NCI-H526 treated with DMSO at 0.1 percent for 48 hours (cell line): ENCODE measurements at regions not wholly inside any gene's neighbourhood (a gene's known extent, or its start where the extent isn't known, plus 50 kb on each side); places are given as distances from the start of the nearest gene placed in this dataset.

Experiments used
- DNase-seq: peaks from one replicate; lab custom pipeline; 2025; lab: John Stamatoyannopoulos, UW

DNA sequence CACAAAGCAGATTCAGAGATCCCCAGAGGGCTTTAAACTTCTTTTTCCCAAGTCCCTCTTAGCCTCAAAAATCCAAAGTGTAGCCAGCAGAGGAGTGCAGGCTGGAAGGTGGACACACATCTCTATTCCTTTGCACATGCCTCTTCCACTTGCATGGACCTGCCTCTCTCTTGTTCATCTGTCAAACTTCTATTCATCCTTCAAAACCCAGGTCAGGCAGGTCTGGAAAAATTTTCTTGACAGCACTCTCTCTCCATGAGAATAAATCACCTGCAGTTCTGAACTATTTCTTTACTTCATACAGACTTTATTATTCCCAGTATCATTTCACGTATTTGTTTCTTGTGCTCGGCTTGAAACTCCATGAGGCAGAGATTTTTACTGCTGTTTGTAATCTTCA is 127.5 kb downstream of the SS18 start:
- no peak for DNase-seq

- DNase-seq: no peak
Measured at GRCh38 chr18:25962176-25962575, 128.2 kb downstream of the SS18 start.

GRCh38 chr18:25957017-25957416 is 133.4 kb downstream of the SS18 start:
- no peak for DNase-seq

DNA sequence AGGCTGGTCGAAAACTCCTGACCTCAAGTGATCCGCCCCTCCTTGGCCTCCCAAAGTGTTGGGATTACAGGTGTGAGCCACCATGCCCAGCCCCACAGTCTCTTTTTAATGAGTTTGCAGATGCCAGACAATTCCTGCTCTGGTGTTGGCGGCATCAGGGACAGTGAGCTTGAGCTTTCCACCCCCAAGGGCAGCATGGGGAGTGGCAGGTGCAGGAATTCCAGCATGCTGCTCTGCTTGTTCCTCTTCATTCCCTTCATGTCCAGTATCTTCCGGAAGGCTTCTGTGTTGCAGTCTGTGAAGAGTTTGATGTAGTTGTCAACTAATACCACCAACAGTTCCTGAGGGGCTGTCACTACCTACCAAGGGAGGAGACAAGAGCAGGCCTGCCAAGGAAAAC is 137.3 kb downstream of the SS18 start:
- no peak for DNase-seq

- no peak for DNase-seq
Measured at GRCh38 chr18:25950321-25950720, 140.1 kb downstream of the SS18 start.

DNA sequence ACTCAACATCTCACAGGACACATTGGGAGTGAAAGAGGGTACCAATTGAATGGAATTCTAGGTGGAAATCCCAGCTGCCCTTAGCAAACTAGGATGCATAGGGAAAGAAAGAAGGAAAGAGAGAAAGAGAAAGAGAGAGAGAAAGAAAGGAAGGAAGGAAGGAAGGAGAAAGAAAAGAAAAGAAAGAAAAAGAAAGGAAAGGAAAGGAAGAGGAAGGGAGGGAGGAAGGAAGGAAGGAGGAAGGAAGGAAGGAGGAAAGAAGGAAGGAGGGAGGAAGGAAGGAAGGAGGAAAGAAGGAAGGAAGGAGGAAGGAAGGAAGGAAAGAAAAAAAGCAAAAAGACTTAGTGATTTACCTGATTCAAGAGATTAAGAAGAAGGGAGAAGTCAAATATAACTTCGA is 143.9 kb downstream of the SS18 start:
- no peak for DNase-seq

DNA sequence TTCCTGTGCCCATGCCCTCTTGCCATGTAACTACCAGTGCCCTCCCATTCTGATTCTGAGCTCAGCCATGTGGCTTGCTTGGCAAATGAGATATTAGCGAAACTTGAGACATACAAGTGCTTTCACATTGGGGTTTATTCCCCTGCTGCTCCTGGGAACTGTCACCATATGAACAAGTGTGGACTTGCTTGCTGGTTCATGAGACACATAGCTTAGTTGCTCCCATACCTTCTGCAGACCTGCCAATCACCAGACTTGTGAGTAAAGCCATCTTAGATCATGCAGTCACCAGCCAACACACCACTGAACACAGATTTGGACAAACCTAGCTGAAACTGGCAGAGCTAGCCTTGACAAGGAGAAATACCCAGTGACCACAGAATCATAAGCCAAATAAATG is 155.1 kb downstream of the SS18 start:
- no peak for DNase-seq

DNA sequence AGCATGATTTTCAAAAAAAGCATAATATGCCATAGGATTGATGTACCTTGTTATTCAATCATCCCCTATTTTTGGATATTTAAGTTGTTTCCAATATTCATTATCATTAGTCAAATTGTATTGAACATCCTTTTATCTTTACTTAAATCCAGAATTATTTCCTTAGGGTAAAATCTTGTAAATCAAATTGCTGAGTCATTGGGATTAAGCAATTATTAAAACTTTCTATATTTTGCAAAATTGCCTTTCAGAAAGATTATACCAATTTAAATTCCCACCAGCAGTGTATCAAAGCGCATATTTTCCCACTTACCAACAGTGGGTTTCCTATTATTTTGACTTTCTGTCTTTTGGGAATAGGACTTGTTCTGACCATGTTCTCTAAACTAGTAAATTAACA is 159.3 kb downstream of the SS18 start:
- no peak for DNase-seq

- DNase-seq: no peak
Measured at GRCh38 chr18:25929787-25930186, 160.6 kb downstream of the SS18 start.

GRCh38 chr18:25927830-25928229 is 162.6 kb downstream of the SS18 start:
- DNase-seq: no peak

DNA sequence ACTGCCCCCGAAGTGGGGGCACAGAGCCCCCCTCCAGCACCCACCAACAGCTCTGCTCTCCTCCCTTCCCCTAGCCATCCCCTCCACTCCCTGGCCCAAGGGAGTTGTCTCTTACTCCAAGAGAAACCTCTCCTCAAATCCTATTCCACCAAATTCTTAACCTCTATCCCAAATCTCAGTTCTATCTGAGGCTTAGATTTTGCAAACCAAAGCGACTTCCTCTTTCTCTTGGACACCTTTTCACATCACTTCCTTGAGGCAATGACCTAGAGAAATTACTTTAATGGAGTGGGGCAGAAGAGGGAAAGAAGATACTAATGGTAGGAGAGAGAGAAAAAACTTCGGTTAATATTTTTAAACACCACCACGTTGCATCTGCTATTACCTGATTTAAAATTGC is 167.2 kb downstream of the SS18 start:
- no peak for DNase-seq

DNA sequence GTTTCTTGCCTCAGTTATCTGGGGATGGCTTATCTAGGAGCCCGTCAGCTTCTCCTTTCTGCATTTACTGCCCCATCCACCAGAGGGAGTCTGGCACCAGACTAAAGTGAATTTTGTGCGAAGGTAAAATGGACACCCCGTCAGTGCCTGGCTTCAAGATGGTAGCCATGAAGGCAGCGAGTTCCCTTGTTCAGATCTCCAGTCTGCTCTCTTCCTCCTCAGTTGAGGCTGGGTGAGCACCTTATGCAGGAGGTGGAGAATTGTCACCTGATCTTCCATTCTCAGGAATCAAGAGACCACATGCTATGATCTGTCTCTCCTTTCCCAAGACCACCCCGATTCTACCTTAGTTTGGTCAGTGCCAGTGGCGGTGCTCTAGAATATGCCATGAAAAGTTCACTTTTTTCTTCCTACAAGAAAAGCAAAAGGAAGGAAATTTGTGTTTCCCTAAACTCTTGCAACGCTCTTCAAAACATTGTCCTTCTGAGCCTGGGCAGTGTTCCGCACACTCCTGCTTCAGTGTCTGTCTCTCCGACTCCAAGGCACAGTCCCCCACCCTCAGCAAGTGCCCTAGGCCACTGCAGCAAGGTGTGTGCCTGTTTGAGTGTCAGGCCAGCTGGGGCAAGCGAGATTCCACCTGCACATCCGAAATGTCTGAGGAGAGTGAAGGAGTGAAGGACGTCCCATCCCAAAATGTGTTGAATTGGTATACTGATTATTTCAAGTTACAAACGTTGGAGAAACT is 168.6 kb downstream of the SS18 start:
- peak; percentile 23 for DNase-seq

DNA sequence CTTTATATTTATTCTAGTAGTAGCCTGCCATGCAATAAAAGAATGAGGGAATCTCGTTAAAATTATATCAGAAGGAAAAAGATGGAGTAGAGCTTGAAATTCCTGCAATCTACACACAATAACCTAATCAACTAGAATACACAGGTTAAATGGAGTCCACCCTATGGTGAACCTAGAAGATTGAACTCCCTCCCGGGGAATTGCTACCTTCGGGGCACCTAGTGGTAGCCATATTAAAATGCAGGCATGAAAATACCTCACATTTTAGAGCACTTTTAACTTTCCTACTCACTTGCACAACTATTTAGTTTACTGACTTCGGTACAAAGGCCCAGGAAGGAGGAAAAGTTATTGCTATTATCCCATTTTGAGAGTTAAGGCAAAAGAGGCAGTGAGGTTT is 174.5 kb downstream of the SS18 start:
- no peak for DNase-seq

DNA sequence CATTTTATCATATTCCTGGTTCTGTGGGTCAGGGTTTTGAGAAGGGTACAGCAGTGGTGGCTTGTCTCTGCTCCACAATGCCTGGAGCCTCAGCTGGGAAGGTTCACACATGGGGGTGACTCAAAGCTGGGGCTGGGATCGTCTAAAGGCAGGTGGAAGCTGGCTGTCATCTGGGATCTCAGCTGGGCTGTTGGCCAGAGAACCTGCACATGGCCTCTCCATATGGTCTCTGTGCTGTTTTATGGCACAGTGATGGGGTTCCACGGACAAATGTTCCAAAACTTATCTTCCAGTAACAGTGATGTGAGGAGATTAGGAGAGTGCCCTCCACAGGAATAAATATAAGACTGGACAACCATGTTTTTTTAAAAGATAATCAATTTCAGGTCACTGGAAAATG is 191.4 kb downstream of the SS18 start:
- DNase-seq: no peak

- no peak for DNase-seq
Measured at GRCh38 chr18:25896956-25897355, 193.5 kb downstream of the SS18 start.

DNA sequence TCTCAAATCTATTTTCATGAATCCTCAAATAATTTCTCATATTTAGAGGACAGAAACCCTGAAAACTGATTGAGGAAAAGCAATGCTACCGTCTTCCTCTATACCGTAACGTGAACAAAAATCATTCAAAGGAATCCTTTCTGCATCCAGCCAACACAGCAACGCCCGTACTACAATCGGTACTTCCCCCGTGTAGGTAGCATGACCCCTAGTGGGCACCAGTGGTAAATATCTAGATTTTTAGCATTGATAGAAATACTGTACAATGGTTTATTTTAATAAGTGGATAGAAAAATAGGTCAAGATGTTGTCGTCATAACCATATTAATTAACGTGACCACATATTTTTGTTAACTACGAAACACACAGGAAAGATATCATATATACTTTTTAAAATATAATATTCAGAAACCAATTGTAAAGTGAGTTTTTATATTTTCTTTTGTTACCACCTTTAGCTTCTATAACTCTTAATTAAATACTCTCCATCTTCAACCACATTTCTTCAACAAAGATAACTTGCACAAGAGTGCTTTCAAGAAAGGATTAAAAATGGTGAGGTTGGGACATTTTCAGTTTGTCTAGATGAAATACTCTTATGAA is 194.1 kb downstream of the SS18 start:
- peak; percentile 15 for DNase-seq

DNA sequence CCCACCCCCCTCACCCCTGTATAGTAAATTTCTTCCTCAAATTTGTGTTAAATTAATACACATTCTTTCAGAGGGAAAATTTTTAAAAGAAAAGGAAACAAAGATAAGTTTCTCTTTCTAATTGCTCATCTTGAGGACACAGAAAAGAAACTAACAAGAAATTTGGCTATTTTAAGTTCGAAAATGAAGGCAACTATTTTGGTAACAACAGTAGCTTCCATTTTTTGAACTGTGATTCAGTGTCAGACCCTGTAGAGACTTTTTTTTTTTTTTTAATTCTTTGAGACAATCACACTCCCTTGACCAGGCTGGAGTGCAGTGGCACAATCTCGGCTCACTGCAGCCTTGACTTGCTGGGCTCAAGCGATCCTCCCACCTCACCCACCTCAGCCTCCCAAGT is 194.9 kb downstream of the SS18 start:
- no peak for DNase-seq

DNA sequence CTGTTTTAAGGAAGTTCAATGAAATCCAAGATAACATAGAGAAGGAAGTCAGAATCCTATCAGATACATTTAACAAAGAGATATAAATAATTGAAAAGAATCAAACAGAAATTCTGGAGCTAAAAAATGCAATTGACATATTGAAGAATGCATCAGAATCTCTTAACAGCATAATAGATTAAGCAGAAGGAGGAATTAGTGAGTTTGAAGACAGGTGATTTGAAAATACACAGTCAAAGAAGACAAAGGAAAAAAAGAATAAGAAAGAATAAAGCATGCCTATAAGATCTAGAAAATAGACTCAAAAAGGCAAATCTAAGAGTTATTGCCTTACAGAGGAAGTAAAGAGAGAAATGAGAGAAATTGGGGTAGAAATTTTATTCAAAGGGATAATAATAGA is 204.1 kb downstream of the SS18 start:
- no peak for DNase-seq

DNA sequence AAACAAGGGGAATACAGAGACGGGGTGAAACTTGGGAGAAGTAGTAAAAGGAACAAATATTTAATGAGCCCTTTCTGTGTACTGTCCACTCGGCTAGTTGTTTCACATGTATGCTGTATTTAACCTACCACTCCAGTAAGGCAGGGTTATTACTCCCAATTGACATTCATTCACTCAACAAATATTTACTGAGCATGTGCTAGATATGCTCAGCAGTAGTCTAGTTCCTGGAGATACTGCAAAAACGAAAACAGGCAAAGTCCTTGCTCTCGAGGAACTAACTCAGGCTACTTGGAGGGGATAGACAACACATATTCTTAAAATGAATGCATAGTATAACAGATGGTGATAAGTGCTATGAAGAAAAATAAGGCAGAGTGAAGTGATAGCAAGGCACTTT is 207.3 kb downstream of the SS18 start:
- no peak for DNase-seq

DNA sequence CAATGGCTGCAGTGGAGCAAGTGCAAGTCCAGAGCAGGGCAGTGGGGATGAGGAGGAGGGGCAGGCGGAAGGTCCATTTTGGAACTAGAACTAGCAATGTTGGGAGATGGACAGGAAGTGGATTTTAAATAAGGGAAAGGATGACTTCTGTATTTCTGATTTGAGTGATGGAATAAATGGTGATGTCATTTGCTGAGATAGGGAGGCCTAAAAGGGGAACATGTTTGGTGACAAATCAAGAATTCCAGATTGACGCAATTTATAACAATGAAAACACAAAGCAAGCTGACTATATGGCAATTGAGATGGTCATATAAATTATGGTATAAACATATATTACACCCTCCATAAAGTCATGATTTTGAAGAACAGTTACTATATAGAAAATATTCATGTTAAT is 209.3 kb downstream of the SS18 start:
- no peak for DNase-seq

DNA sequence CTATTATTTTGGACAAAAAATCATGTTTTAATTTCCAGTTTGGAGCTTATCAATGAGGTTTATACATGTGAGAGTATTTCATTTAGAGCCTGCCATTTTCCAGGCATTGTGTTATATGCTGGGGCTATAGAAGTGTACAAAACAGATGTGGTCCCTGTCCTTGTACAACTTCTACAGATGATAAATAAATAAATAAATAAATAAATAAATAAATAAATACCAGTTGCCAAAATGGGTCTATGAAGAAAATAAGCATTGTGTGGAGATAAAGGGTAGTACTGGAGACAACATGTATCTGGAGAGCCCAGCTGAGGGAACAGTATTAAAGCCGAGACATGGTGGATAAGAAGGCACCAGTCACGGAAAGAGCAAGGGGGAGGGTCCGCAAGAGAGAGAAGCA is 210.0 kb downstream of the SS18 start:
- no peak for DNase-seq

DNA sequence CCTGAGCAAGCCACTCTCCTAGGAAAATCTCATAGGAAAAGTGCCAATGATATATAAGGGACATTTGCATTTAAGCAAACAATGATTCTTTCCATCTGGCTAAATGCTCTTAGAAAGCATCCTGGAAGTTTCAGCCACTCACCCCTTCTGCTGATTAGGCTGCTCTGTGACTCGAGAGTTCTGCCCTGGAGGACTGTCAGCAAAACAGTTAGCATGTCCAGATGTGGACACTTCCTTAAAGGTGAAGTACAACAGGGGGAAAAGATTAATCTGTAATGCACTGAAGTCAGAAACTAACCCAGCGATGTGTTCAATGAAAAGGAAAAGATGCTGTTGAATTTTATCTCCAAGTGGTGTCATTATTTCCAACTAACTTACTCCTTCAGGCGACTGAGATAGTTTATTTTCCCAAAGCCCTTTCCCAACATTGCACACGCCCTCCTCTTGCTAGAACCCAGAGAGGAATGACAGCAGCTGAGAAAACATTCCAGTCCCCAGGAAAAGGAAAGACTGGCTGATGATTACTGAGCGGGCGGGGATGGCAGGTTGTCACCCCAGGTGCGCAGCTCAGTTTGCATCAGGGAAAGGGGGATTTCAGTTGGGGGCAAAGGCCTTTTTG is 214.0 kb downstream of the SS18 start:
- DNase-seq: peak; percentile 69

DNA sequence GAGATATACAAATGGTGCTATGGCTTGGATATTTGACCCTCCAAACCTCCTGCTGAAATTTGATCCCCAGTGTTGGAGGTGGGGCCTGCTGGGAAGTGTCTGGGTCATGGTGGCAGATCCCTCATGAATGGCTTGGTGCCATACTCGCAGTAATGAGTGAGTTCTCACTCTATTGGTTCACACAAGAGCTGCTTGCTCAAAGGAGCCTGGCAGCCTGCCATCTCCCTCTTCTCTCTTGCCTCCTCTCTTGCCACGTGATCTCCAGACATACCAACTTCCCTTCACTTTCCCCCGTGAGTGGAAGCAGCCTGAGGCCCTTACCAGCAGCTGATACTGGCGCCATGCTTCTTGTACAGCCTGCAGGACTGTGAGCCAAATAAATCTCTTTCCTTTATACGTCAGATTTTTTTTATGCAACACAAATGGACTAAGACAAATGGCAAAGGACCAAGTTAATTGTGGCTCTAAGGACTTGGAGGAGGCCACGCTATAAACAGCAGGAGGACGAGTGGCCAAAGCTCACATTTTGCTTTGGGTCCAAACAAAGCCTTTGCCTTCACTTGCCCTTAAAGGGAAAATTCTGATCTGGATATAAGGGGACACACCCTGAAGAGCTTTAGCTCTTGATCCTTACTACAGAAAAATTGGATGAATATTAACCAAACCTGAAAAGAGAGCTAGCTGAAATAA is 214.7 kb downstream of the SS18 start:
- DNase-seq: no peak
